Calu3 (cell line): ENCODE measurements at regions not wholly inside any gene's neighbourhood (a gene's known extent, or its start where the extent isn't known, plus 50 kb on each side); places are given as distances from the start of the nearest gene placed in this dataset.
"Not testable (repeated sequence)": the region's sequence is repeated elsewhere in the genome, so short reads cannot be mapped to it uniquely, and the experiment has no call there.

Experiments used
- BruUV-seq: library from RNA; stranded (reverse); fragments of 400-500 nt; replicated peaks from 2 replicates; lab custom pipeline; 2021; lab: Mats Ljungman, UMichigan
- CTCF ChIA-PET: fragments of 300-600 bp; sonication (Branson Sonifier 250); formaldehyde crosslinking; loops from one replicate; lab custom pipeline; 2022; ENCODE audit warnings: antibody characterized with exemption; lab: Charles Lee
- DNase-seq: peaks from one replicate; pipeline ENCODE4 v3.0.0; 2022
- H3K27ac Mint-ChIP-seq: one replicate; pipeline ENCODE4 v1.8.0; 2022; ENCODE audit warnings: mixed read lengths; ENCODE audit not compliant: unreplicated experiment
- H3K27me3 Mint-ChIP-seq: one replicate; pipeline ENCODE4 v1.8.0; 2022; ENCODE audit warnings: mixed read lengths; ENCODE audit not compliant: unreplicated experiment
- H3K36me3 Mint-ChIP-seq: one replicate; pipeline ENCODE4 v1.8.0; 2022; ENCODE audit warnings: mild to moderate bottlenecking, moderate library complexity, mixed read lengths; ENCODE audit not compliant: insufficient read depth, unreplicated experiment
- H3K4me1 Mint-ChIP-seq: one replicate; pipeline ENCODE4 v1.8.0; 2022; ENCODE audit warnings: mild to moderate bottlenecking, low read depth, mixed read lengths; ENCODE audit not compliant: unreplicated experiment
- H3K4me3 Mint-ChIP-seq: one replicate; pipeline ENCODE4 v1.8.0; 2022; ENCODE audit warnings: mild to moderate bottlenecking, low read depth, moderate library complexity, mixed read lengths; ENCODE audit not compliant: unreplicated experiment
- H3K9me3 Mint-ChIP-seq: one replicate; pipeline ENCODE4 v1.8.0; 2022; ENCODE audit warnings: low read depth, mixed read lengths; ENCODE audit not compliant: unreplicated experiment
- intact Hi-C: fragments of 100-400 bp; cut with micrococcal nuclease; formaldehyde crosslinking; loops from one replicate; pipeline ENCODE4 v1.10.0; 2022; ENCODE audit not compliant: unreplicated experiment
- TF ChIP-seq, protein P1 (sequence below): fragments of 200-600 bp; IDR thresholded peaks from one replicate; pipeline ENCODE4 v1.8.0; 2022; ENCODE audit warnings: antibody characterized with exemption; ENCODE audit not compliant: unreplicated experiment

- no peak for DNase-seq
- no peaks in the 10 kb centered on the region for H3K36me3 Mint-ChIP-seq
- H3K4me1 Mint-ChIP-seq, result no peaks in the 10 kb centered on the region
- intact Hi-C loops, result no loop called here
- H3K27me3 Mint-ChIP-seq, result no peaks in the 10 kb centered on the region
- TF ChIP-seq, protein P1, sequence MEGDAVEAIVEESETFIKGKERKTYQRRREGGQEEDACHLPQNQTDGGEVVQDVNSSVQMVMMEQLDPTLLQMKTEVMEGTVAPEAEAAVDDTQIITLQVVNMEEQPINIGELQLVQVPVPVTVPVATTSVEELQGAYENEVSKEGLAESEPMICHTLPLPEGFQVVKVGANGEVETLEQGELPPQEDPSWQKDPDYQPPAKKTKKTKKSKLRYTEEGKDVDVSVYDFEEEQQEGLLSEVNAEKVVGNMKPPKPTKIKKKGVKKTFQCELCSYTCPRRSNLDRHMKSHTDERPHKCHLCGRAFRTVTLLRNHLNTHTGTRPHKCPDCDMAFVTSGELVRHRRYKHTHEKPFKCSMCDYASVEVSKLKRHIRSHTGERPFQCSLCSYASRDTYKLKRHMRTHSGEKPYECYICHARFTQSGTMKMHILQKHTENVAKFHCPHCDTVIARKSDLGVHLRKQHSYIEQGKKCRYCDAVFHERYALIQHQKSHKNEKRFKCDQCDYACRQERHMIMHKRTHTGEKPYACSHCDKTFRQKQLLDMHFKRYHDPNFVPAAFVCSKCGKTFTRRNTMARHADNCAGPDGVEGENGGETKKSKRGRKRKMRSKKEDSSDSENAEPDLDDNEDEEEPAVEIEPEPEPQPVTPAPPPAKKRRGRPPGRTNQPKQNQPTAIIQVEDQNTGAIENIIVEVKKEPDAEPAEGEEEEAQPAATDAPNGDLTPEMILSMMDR, result no peak
- peaks cover 11% of the 10 kb centered on the region for H3K9me3 Mint-ChIP-seq
- no TSS peak for BruUV-seq
- no peak overlapping the region for H3K4me3 Mint-ChIP-seq
- CTCF ChIA-PET, result no interaction called here
- no peak overlapping the region for H3K27ac Mint-ChIP-seq
Observed at GRCh38 chr10:10716972-10717371, 300.7 kb upstream of the CELF2 start.

GRCh38 chr10:10722422-10722821, 295.2 kb upstream of the CELF2 start:
- Mint-ChIP-seq H3K4me3 (no peak overlapping the region), H3K27ac (no peak overlapping the region), H3K27me3 (no peaks in the 10 kb centered on the region), H3K9me3 (peaks cover 5% of the 10 kb centered on the region), H3K4me1 (no peaks in the 10 kb centered on the region), H3K36me3 (no peaks in the 10 kb centered on the region)
- no TSS peak for BruUV-seq
- TF ChIP-seq, protein P1, result no peak
- no peak for DNase-seq
- CTCF ChIA-PET, result no interaction called here
- intact Hi-C loops, result no loop called here

GRCh38 chr10:10725196-10725595, 292.5 kb upstream of the CELF2 start:
- Mint-ChIP-seq H3K4me3 (no peak overlapping the region), H3K36me3 (no peaks in the 10 kb centered on the region), H3K9me3 (peaks cover 3% of the 10 kb centered on the region), H3K27ac (no peak overlapping the region), H3K4me1 (no peaks in the 10 kb centered on the region), H3K27me3 (no peaks in the 10 kb centered on the region)
- intact Hi-C loops, result no loop called here
- no peak for DNase-seq
- TF ChIP-seq, protein P1, result no peak
- no TSS peak for BruUV-seq
- CTCF ChIA-PET, result no interaction called here

DNA sequence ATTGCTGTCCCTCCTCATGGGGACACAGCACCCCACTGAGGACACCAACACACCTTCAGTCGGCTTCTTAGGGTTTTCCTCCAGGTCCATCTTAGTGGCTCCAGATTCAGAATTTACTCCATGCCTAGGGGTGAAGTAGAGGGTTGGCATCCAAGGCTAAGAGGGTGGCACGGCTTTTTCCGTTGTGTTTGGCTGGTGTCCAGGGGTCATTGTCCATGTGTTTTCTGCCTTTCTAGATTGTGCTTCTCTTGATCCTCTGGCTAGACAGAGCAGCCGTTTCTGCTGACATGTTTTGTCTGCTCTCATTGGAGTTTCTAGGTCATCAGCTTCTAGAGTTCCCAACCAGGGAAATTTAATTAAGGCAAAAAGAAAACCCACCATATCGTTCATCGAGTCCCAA, 291.6 kb upstream of the CELF2 start:
- no peak for DNase-seq
- H3K4me1 Mint-ChIP-seq, result no peaks in the 10 kb centered on the region
- no TSS peak for BruUV-seq
- H3K27me3 Mint-ChIP-seq, result no peaks in the 10 kb centered on the region
- H3K27ac Mint-ChIP-seq, result no peak overlapping the region
- intact Hi-C loops, result no loop called here
- CTCF ChIA-PET, result no interaction called here
- no peaks in the 10 kb centered on the region for H3K36me3 Mint-ChIP-seq
- no peak overlapping the region for H3K4me3 Mint-ChIP-seq
- TF ChIP-seq, protein P1, result no peak
- peaks cover 3% of the 10 kb centered on the region for H3K9me3 Mint-ChIP-seq

DNA sequence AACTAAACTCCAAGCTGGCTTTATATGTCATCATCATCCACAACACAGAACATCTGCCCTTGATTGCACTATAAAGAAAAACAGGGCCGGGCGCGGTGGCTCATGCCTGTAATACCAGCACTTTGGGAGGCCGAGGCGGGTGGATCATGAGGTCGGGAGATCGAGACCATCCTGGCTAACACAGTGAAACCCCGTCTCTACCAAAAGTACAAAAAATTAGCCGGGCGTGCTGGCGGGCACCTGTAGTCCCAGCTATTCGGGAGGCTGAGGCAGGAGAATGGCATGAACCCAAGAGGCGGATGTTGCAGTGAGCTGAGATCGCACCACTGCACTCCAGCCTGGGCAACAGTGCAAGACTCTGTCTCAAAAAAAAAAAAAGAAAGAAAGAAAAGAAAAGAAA, 290.3 kb upstream of the CELF2 start:
- H3K27me3 Mint-ChIP-seq, H3K9me3 Mint-ChIP-seq, H3K27ac Mint-ChIP-seq, H3K4me1 Mint-ChIP-seq, DNase-seq, BruUV-seq, intact Hi-C loops, CTCF ChIA-PET, H3K4me3 Mint-ChIP-seq, H3K36me3 Mint-ChIP-seq: not testable (repeated sequence)
